OCI-LY3 (cell line): ENCODE measurements at regions not wholly inside any gene's neighbourhood (a gene's known extent, or its start where the extent isn't known, plus 50 kb on each side); places are given as distances from the start of the nearest gene placed in this dataset.

Source experiments
- H2AFZ ChIP-seq: fragments of 200-600, 300-600 bp; shearing (Covaris generic); 2 replicates; pipeline ENCODE4 v1.6.0; 2014; ENCODE audit warnings: antibody characterized with exemption, low read depth, low read length
- H3K27ac ChIP-seq: fragments of 200-600, 300-600 bp; sonication (generic); 2 replicates; pipeline ENCODE4 v1.5.1; 2014; ENCODE audit warnings: mild to moderate bottlenecking, low read length, moderate library complexity, mixed read lengths
- H3K27me3 ChIP-seq: fragments of 200-600, 300-600 bp; sonication (generic); 2 replicates; pipeline ENCODE4 v1.6.1; 2014; ENCODE audit warnings: low read depth, low read length, mixed read lengths
- H3K36me3 ChIP-seq: fragments of 200-600, 300-600 bp; sonication (generic); replicated peaks from 2 replicates; pipeline ENCODE3; 2014; ENCODE audit warnings: low read depth, low read length, mixed read lengths
- H3K4me1 ChIP-seq: fragments of 300-600, 200-600 bp; sonication (generic); 2 replicates; pipeline ENCODE4 v1.6.1; 2014; ENCODE audit warnings: low read length, mixed read lengths
- H3K4me2 ChIP-seq: fragments of 200-600, 300-600 bp; sonication (generic); 2 replicates; pipeline ENCODE4 v1.6.1; 2014; ENCODE audit warnings: low read length, mixed read lengths
- H3K4me3 ChIP-seq: fragments of 300-600, 200-600 bp; sonication (generic); 2 replicates; pipeline ENCODE4 v1.5.1; 2014; ENCODE audit warnings: antibody characterized with exemption, mild to moderate bottlenecking, low read length, moderate library complexity
- H3K79me2 ChIP-seq: fragments of 300-600, 200-600 bp; shearing (Covaris generic); 2 replicates; pipeline ENCODE4 v1.6.1; 2014; ENCODE audit warnings: mild to moderate bottlenecking, low read length, mixed read lengths
- H3K9ac ChIP-seq: fragments of 300-600, 200-600 bp; shearing (Covaris generic); 2 replicates; pipeline ENCODE4 v1.6.0; 2014; ENCODE audit warnings: mild to moderate bottlenecking, low read length, moderate library complexity
- H3K9me3 ChIP-seq: fragments of 200-600, 300-600 bp; shearing (Covaris generic); 2 replicates; pipeline ENCODE4 v1.6.1; 2014; ENCODE audit warnings: low read length, mixed read lengths; ENCODE audit not compliant: insufficient read depth
- H4K20me1 ChIP-seq: fragments of 200-600, 300-600 bp; sonication (generic); 2 replicates; pipeline ENCODE4 v1.6.1; 2016; ENCODE audit warnings: low read length, mixed read lengths; ENCODE audit not compliant: insufficient read depth
- EZH2phosphoT487 ChIP-seq: fragments of 200-600 bp; shearing (Covaris generic); IDR thresholded peaks from 2 replicates; pipeline ENCODE4 v1.6.1; 2018; ENCODE audit warnings: antibody characterized with exemption, mixed run types, low read depth
- TF ChIP-seq, protein P1 (sequence below): fragments of 200-600, 300-600 bp; sonication (generic); IDR thresholded peaks from 2 replicates; pipeline ENCODE4 v1.5.1; 2014; ENCODE audit warnings: antibody characterized with exemption, low read length, low read depth

DNA sequence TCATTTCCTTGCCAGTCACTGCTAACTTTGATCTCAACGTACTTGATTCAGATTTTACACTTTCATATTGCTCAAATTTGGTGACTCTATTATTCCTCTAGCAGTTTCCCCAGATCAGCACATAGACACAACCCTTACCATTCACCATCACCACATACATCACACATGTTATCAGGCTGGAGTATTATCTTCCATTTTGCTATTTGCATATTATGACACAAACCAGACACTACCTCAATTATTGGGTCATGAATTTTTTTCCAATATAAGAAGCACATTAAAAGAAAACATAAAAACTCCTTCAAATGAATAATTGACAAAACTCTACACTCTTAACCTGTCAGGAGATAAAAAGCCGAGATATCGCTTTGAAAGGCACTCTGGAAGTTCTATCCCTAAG, 1166.7 kb upstream of the B3GALT2 start:
- no peak overlapping the region for H3K4me2 ChIP-seq
- no peaks in the 10 kb centered on the region for H3K9me3 ChIP-seq
- no peak overlapping the region for H3K27ac ChIP-seq
- no peaks in the 10 kb centered on the region for H3K79me2 ChIP-seq
- no peak for TF ChIP-seq EZH2phosphoT487
- TF ChIP-seq, protein P1, sequence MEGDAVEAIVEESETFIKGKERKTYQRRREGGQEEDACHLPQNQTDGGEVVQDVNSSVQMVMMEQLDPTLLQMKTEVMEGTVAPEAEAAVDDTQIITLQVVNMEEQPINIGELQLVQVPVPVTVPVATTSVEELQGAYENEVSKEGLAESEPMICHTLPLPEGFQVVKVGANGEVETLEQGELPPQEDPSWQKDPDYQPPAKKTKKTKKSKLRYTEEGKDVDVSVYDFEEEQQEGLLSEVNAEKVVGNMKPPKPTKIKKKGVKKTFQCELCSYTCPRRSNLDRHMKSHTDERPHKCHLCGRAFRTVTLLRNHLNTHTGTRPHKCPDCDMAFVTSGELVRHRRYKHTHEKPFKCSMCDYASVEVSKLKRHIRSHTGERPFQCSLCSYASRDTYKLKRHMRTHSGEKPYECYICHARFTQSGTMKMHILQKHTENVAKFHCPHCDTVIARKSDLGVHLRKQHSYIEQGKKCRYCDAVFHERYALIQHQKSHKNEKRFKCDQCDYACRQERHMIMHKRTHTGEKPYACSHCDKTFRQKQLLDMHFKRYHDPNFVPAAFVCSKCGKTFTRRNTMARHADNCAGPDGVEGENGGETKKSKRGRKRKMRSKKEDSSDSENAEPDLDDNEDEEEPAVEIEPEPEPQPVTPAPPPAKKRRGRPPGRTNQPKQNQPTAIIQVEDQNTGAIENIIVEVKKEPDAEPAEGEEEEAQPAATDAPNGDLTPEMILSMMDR: no peak
- no peak overlapping the region for H2AFZ ChIP-seq
- no peaks in the 10 kb centered on the region for H4K20me1 ChIP-seq
- H3K27me3 ChIP-seq: no peaks in the 10 kb centered on the region
- H3K9ac ChIP-seq: no peak overlapping the region
- no peaks in the 10 kb centered on the region for H3K36me3 ChIP-seq
- no peaks in the 10 kb centered on the region for H3K4me1 ChIP-seq
- H3K4me3 ChIP-seq: no peak overlapping the region

DNA sequence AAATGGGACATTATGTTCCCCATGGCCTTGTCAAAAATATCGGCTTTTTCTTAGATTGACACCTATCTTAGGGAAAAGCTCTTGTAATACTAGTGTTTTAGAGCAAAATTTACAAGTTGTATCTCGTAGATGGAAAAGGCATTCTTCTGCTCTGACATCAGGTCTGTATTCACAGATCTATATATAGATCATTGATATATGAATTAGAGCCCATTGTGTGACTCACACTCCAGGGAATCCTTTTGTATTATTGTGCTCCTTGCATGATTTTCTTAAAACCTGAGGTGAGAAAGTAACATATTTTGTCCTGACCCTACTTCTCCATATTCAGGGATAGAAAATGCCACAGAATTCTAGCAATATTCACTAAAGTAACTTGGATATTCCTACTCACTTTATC, 1160.8 kb upstream of the B3GALT2 start:
- no peaks in the 10 kb centered on the region for H3K36me3 ChIP-seq
- peaks cover 9% of the 10 kb centered on the region for H3K4me1 ChIP-seq
- no peaks in the 10 kb centered on the region for H3K9me3 ChIP-seq
- no peak overlapping the region for H2AFZ ChIP-seq
- no peak overlapping the region for H3K4me3 ChIP-seq
- no peak overlapping the region for H3K27ac ChIP-seq
- no peak overlapping the region for H3K4me2 ChIP-seq
- H3K79me2 ChIP-seq: no peaks in the 10 kb centered on the region
- no peaks in the 10 kb centered on the region for H3K27me3 ChIP-seq
- no peak for TF ChIP-seq EZH2phosphoT487
- TF ChIP-seq, protein P1: no peak
- H4K20me1 ChIP-seq: no peaks in the 10 kb centered on the region
- no peak overlapping the region for H3K9ac ChIP-seq

DNA sequence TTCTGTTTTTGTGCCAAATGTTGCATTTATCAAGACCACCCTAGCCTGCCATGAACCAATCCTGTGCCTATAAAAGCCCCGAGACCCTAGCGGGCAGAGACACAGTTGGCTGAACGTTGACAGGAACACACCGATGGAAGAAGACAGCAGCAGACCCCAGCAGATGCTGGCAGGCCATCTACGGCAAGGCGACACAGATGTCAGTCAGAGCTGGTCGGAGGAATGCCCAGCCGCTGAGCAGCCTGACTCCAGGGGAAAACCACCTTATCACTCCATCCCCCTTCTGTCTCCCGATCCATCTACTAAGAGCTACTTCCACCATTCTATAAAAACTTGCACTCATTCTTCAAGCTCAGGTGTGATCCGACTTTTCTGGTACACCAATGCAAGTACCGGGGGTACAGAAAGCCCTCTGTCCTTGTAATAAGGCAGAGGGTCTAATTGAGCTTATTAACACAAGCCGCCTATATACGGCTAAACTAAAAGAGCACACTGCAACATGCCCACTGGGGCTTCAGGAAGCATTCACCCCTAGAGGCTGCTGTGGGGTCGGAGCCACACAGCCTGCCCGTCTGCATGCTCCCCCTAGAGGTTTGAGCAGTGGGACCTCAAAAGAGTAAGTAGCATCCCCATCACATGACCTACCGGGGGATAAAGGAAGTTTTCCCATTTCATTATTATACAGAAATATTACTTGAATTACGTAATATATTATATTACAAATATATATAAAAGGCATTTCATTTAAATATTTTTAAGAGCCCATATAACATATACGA, 1156.3 kb upstream of the B3GALT2 start:
- no peaks in the 10 kb centered on the region for H3K79me2 ChIP-seq
- H3K4me3 ChIP-seq: no peak overlapping the region
- H3K4me2 ChIP-seq: no peak overlapping the region
- TF ChIP-seq, protein P1: peak; percentile 13; the same call in 1 of the 2 replicates
- no peak for TF ChIP-seq EZH2phosphoT487
- no peak overlapping the region for H3K27ac ChIP-seq
- H3K4me1 ChIP-seq: peaks cover 16% of the 10 kb centered on the region
- no peaks in the 10 kb centered on the region for H3K27me3 ChIP-seq
- H3K9ac ChIP-seq: no peak overlapping the region
- H3K36me3 ChIP-seq: no peaks in the 10 kb centered on the region
- H3K9me3 ChIP-seq: no peaks in the 10 kb centered on the region
- no peak overlapping the region for H2AFZ ChIP-seq
- H4K20me1 ChIP-seq: no peaks in the 10 kb centered on the region

DNA sequence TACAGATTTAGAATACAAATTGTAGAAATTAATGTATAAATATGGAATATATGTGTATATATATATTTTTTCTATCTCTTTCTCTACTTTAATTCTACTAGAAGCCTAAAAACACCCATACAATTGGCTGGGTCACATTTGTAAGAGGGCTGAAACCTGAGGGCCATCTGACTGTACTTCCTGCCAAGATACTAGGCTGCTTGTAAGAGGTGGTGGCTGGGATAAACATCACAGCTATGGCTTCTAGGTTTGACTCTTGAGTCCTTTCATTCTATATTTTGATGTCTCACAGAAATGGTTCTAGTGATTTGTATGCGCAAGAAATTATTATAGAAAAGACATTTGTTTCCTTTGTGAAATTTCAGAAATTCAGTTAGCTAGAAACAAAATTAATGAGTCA, 1155.2 kb upstream of the B3GALT2 start:
- H3K9ac ChIP-seq: no peak overlapping the region
- no peaks in the 10 kb centered on the region for H3K36me3 ChIP-seq
- no peak overlapping the region for H3K4me2 ChIP-seq
- H3K27me3 ChIP-seq: no peaks in the 10 kb centered on the region
- no peaks in the 10 kb centered on the region for H3K79me2 ChIP-seq
- H2AFZ ChIP-seq: no peak overlapping the region
- H3K27ac ChIP-seq: no peak overlapping the region
- no peaks in the 10 kb centered on the region for H3K9me3 ChIP-seq
- TF ChIP-seq, protein P1: no peak
- TF ChIP-seq EZH2phosphoT487: no peak
- H3K4me3 ChIP-seq: no peak overlapping the region
- peaks cover 9% of the 10 kb centered on the region for H3K4me1 ChIP-seq
- H4K20me1 ChIP-seq: no peaks in the 10 kb centered on the region
